Hematopoietic multipotent progenitor cell (in vitro differentiated cells): ENCODE measurements at regions not wholly inside any gene's neighbourhood (a gene's known extent, or its start where the extent isn't known, plus 50 kb on each side); places are given as distances from the start of the nearest gene placed in this dataset.
A peak's percentile ranks its signal among the peaks of the same experiment; 100 is the strongest.

ENCODE experiments used
- DNase-seq, 3 donors: peaks; one replicate each; pipeline ENCODE4 v3.0.0-alpha.2; 2011 to 2015; ENCODE audit warnings: low read depth in 2 of 3, low spot score in 2 of 3

DNA sequence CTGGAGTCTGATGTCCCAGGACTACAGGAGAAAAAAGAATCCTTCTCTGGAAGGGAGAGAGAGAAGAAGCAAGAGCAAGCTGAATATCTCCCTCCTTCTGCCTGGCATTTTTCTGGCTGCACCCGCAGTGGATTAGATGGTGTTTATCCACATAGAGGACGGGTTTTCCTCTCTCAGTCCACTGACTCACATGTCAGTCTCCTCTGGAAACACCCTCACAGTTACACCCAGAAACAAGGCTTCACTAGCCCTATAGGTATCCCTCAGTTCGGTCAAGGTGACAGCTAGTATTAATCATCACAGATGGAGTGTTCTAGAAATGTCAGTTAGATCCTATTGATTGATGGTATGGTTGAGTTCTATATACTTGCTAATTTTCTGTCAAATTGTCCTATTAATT is 87.9 kb downstream of the RHOU start:
- DNase-seq, result no peak

DNA sequence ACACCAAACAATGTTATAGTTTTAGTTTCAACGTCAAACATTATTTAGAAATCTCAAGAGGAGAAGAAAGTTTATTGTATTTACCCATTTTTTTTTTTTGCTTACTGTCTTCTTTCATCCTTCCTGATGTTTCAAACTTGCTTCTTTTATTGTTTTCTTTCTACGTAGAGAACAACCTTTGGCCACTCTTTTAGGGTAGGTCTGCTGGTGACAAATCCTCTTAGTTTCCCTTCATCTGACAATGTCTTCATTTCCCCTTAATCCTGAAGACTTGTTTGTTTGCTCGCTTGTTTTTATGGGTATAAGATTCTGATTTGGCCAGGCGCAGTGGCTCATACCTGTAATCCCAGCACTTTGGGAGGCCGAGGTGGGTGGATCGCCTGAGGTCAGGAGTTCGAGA is 89.1 kb downstream of the RHOU start:
- DNase-seq, result no peak

DNA sequence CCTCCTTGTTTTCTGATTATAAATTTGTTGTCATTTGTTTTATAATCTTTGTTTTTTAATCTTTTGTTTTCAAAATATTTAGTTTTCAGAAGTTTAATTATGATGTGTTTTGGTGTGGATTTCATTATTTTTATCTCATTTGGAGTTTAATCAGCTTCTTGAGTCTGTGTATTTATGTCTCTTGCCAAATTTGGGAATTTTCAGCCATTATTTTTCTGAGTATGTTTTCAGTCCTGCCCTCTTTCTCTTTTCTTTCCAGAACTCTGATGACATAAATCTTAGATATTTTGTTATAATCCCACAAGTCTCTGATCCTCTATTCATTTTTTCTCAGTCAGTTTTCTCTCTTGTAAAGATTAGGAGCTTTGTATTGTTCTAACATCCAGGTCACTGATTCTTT is 89.8 kb downstream of the RHOU start:
- DNase-seq, result no peak

DNA sequence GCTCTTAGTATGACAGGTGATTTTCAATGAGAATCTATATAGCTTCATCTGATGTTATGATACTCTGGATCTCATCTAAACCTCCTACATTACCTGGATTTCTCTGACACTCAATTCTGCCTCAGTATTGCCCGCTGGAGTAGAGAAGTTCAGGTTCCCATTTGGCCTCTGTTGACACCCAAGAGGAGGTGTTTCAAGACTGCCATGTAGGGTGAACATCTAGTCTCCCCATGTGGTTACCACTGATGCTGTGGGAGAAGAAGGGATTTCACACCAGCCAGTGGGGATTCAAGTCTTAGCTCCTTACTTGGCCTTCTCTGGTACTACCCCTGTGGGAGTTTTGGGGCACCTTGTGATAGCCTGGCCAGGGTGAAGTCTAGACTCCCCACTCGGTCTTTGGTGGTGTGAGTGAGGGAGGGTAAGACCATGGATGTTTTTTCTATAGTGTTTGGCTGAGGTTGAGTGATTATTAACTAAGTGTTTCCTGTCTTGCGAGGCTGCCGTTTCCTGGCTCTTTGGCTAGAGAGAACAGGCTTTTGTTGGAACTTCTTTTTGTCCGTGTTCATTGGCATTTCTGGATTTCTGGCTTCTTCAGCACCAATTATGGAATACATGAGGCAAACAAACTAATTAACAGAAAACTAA is 90.7 kb downstream of the RHOU start:
- DNase-seq, result peak in 1 of 3 donors; percentile 14

DNA sequence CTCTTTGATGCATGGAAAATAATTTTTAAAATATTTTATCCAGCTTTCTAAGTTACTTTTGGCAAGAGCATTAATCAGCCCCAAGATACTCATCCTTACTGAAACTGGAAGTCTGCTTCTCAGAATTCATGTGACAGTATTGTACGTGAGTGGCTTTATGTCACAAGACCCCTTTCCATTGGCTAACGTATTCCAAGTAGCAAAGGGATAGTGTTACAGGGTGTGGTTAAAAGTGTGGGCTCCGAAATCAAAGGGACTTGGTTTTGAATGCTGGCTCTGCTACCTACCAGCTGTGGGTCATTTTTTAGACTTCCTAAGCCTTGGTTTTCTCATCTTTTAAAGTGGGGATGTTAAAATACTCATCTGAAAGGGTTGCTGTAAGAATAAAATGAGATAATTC is 91.7 kb downstream of the RHOU start:
- DNase-seq, result no peak

DNA sequence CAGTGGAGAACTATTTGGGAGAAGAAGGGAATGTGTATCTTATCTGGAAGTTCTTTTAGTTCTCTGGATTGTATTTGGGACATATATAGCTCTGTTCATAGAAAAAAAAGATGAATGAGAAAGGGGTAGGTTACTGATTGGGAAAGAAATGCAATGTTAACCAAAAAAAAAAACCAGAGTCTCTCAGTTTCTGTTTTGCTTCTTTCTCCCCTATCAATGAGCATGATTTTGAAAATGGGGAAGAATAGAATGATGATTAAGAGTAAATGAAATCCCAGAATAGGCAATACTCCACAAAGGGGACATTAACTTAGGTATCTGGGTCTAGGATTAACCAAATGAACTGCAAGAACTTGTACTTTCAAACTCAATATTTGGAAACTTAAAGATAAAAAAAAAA is 92.9 kb downstream of the RHOU start:
- DNase-seq, result no peak

DNA sequence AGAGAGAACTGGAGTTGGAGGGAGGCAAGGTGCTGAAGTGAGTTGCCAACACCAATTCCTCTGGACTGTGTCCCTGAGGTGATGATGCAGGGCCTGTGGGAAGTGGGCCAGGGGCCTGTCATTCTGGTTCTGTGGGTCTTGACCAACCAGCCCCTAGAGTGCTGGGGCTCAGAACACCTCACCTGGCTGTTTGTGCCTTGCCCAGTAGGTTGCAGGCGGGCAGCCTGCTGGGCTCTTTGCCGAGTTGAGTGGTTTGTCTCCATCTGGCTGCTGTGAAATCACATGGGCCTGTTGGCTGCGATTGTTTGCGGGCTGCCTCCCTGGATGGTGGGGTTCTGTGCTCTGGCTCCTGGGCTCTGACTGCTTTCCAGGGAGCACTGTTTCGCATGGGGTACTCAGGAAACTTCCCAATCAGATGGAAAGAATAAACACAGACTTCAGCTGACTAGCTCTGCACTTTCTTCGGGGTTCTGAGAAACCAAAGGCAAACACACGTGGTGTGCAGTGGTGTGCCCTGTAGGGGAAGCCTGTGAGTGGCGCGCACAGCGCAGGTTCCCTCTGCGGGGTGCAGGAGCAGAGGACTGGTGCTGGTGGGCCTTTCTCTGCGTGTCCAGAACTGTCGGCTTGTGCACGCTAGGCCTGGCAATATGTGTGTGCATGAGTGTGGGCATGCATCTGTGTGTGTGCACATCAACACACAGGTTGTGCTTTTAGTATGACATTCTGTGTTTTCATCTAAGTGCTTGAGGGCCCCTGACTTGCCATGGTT is 95.1 kb downstream of the RHOU start:
- DNase-seq, result no peak

DNA sequence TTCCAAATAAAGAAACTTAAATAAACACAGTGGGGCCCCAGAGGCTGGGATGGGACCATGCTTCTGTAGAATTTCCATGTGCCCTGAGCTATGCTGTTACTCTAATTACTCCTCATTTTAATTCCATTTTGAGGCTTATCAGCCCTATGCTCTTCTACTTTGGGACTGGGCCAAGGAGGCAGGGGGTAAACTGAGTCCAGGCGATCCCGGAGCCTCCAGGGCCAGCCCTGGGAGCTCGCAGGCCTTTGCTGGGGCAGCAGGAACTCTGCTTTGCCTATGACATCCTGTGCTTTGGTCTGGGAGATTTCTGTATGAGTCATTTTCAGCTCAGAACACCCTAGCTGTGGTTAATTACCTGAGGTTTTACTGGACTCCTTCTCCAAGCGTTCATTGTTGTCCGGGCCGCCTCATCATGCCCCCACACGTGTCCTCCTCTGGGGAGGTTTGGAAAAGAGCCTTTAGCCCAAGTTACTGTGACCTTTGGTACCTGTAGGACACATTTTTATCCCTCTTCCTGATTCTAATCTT is 95.7 kb downstream of the RHOU start:
- no peak for DNase-seq

DNA sequence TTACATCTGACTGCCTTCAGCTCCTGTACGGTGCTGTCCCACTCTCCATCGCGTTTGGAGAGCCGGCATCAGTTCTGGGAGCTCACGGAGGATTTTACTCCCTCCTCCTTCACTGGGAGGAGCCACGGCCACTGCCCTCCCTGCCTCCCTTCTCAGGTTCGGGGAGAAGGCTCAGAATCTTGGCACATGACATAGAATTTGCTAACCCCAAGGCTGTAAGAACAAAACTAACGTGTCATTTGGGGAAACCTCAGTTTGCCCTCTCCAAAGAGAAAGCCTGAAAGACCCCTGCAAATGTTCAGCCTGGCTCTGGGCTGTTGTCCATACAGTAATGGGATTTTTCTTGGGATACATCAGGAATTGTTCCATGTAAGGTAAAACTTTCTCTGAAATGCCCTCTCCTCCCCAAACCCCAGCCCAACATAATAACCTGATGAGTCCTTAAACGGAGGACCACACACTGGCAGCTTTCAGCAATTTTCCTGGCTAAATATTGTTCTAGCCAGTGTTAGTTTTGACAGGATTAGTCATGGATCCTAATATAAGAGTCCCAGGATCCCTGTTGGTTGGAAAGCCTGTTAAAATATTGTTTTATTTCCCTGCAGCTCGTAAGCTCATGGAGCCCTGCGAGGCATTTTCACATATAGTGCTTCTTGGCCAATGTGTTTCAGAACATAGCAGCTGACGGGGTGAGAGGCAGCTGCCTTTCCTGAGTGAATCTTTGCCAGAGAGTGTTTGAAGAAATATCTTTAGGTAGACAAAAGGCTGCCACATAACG is 98.8 kb downstream of the RHOU start:
- no peak for DNase-seq

DNA sequence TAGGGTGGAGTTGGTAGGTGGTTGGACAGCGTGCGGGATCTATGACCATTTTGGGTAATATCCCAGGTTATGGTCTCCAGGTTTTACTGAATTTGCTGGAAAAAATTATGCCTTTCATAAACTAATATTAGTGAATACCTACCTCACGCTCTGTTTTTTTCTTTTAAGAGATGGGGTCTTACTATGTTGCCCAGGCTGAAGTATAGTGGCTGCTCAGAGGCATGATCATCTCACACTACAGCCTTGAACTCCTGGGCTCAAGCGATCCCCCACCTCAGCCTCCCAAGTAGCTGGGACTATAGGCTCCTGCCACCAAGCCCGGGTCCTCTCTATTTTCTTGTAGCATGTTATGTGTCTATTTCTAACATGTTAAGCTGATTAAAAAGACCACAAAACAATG is 100.2 kb downstream of the RHOU start:
- DNase-seq, result no peak

DNA sequence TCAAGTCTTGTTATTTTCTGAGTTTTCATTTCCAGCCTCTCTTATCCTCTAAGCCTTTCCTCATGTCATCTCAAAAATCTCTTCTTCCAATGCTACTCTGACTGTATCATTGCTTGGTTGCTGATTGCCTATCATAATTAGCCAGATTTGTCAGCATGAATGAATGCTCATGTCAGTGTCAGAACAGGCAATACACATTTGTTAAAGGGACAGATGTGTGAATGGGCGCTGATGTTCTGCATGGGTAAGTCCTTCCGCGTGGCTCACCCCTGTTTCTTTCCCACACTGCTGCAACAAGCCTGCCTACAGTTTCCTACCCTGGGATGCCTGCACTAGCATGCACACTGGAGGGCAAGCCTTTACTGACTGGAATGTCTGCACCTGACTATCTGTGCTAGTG is 100.6 kb downstream of the RHOU start:
- DNase-seq, result no peak

DNA sequence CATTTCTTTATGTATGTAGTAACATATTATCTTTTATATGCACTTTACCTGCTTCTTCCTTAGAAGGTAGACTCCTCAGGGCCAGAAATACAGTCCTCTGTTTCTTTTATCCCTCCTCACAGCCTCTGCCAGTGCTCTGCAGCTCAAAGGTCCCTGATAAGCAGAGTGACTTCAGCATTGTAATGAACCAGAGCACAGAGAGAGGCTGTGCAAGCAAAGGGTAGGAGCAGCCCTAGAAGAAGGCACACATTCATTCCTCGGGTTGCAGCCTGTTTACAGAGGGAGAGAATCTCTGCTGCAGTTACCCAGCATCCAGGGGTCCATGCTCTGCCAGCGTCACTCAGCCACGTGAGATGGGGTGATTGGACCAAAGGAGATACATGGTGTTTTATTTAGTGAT is 101.1 kb downstream of the RHOU start:
- DNase-seq, result no peak

DNA sequence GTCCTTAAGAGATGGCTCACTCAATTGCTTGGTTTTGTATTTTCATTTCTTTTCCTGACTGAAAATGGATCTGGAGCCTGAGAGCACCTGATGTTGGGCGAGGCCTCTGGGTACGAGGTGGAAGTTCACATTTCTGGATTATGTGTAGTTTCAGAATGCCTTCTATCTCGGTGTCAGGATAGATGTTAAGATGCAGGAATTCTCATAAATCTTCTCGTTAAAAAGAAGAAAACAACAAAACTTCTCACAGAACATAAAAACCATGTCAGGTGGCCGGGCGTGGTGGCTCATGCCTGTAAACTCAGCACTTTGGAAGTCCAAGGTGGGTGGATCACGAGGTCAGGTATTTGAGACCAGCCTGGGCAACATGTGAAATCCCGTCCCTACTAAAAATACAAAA is 101.8 kb downstream of the RHOU start:
- no peak for DNase-seq

DNA sequence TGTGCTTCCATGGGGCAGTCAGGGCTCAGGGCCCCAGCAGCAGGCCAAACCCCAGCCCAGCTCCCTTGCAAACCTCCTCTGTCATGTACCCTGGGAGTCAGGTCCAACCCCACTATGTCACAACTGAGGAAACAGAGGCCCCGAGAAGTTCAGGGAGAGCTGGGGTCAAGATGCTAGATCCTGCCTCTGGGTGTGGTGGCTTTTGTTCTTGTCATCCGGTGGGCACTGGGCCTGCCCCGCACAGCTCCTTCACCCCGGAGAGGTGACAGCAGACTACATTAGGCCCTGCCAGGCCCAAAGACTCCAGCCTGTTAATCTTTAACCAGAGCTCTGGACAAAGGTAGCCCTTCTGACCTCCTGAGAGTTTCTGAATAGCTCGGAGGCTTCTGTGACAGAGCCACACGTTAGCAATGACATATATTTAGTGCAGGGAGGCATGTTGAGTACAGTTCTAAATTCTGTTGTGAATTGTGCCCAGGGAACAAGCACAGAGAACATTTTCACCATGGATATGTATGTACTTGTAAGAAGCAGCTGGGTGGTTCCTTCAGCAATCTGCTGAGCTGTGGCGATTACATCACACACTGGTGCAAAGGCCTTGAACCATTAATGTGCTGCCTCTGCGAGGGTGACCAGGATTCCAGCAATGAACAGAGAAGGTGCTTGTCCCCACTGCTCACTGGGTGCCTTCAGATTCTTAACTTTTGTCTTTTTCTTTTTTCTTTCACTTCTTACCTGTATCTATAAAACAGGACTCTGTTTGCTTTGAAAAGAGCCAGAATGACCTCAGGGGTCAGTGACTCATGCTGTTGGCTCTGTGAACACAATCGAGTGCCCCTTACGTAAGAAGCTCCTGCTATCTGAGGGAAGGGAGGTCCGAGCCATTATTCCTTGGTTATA is 102.8 kb downstream of the RHOU start:
- DNase-seq, result no peak

DNA sequence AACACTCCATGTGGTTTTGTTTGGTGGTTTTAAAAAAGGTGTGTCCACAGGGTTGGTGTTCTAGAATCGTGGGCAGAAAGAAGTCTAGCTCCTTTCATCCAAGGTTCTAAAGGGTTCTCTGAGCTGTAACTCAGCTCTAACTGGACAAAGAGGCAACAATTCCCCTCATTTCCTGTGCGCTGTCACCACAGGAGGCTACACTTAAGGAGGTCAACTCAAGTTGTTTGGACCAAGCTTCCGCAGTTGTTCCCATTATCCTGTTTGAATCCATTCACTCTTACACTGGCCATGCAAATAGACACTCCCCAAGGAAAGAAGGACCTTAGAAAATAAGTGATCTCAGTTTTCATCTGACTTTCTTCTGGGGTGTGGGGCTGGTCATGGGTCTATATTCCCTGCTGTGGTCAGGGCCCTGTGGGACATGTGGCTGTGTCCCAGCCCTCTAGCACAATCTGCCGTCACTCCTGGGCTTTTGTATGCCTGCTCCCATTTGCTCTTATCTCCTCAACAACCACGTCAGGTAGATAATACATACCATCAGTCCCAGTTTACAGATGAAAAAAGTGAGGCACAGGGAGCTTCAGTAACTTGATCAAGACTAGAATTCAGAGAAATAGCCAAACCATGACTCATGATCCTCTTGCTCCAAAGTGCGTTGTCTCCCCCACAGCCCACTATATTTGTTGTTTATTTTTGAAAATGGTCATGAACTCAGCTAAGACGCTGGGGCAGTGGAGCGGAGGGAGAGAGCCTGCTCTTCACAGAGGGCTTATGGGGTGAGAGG is 103.6 kb downstream of the RHOU start:
- no peak for DNase-seq

DNA sequence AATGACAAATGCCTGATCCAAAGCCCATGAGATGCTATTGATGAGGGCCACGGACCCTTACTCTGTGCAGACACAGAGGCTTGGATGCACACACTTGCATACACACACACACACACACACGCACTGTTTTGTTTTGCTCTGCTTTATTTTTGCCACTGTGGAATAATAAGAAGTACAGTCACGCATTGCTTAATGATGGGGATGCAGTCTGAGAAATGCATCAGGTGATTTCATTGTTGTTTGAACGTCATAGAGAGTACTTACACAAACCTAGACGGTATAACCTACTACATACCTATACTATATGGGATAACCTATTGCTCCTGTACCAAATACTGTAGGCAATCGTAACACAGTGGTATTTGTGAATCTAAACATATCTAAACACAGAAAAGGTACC is 104.4 kb downstream of the RHOU start:
- DNase-seq, result no peak

DNA sequence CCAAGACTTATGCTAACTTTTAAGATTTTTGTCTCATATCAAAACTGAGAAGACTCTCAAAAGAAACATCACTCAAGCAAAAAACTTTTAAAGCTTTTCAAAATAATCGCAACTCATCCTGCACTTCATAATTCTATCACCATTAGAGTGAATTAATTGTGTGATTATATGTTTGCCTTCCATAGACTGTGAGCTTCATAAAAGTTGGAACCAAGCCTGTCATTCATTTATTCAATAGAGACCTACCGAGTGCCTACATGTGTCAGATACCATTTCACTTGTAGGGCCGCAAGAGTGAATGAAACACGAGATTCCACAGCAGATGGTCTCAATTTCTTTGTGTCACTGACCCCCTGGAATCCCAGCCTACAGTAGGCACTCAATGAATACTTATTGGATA is 106.4 kb downstream of the RHOU start:
- no peak for DNase-seq

DNA sequence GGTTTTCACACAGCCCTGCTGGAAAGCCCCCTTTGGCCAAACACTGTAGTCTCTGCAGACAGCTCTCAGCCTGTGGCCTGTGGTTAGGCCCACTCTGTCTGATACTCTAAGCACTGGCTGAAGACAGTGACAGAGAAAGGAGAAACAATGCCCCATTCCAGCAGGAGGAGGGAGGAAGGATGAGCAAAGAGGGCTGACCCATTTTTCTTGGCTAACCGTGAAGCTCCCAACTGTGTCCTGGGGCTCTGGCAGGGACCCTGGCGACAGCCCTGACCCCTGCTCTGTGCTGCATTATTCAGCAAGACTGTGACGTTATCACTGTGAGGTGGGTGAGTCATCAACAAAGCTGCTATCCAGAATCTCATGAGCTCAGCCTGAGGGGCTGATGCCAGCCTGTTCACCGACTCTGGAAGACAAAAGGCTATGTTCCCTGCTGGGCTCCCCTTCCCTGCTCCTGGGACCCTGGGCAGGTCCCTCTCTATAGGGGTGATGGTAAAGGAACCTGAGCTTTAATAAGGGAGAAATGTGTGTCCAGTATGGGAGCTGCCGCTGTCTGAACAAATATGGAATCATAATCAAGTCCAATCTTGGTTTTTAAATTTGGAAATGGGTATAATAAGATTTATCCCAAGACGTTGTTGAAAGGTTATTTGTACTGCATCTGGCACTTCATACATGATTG is 107.0 kb downstream of the RHOU start:
- DNase-seq, result no peak

DNA sequence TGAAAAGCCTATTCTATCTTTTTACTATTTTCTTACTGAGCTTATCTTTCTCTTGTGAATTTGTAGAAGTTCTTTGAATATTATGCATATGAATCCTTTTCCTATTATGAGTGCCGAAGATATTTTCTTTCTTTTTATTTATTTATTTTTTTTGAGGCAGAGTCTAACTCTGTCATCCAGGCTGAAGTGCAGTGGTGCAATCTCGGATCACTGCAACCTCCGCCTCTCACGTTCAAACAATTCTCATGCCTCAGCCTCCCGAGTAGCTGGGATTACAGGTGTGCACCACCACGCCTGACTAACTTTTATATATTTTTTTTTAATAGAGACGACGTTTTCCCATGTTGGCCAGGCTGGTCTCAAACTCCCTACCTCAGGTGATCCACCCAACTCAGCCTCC is 109.8 kb downstream of the RHOU start:
- DNase-seq, result no peak
